Activated CD8-positive, alpha-beta T cell treated with anti-CD3 and anti-CD28 coated beads, Interleukin-2, amount 10 ng/mL, durations not matched to agents 7 days and 5 days (primary cell): ENCODE measurements at regions not wholly inside any gene's neighbourhood (a gene's known extent, or its start where the extent isn't known, plus 50 kb on each side); places are given as distances from the start of the nearest gene placed in this dataset.

ENCODE experiments used
- ATAC-seq: fragments of 150-1000 bp; cut with Tn5 transposase; one replicate; pipeline ENCODE4 v1.10.0; 2021; ENCODE audit warnings: moderate library complexity
- CTCF ChIA-PET: fragments of 350-600 bp; sonication (Branson Sonifier 250); formaldehyde crosslinking; loops from one replicate; lab custom pipeline; 2021; ENCODE audit warnings: antibody characterized with exemption; lab: Charles Lee
- POLR2A ChIA-PET: fragments of 350-600 bp; sonication (Branson Sonifier 250); formaldehyde crosslinking; loops from one replicate; lab custom pipeline; 2021; ENCODE audit warnings: antibody characterized with exemption; lab: Charles Lee
- DNase-seq: peaks from one replicate; pipeline ENCODE4 v3.0.0-alpha.2; 2020
- H3K27ac Mint-ChIP-seq: one replicate; pipeline ENCODE4 v1.8.0; 2021; ENCODE audit warnings: mild to moderate bottlenecking, mixed read lengths
- H3K27me3 Mint-ChIP-seq: one replicate; pipeline ENCODE4 v1.8.0; 2021; ENCODE audit warnings: low read depth, mixed read lengths
- H3K36me3 Mint-ChIP-seq: one replicate; pipeline ENCODE4 v1.8.0; 2021; ENCODE audit warnings: low read depth, mixed read lengths
- H3K4me1 Mint-ChIP-seq: one replicate; pipeline ENCODE4 v1.8.0; 2021; ENCODE audit warnings: low read depth, mixed read lengths
- H3K4me3 Mint-ChIP-seq: one replicate; pipeline ENCODE4 v1.8.0; 2021; ENCODE audit warnings: mild to moderate bottlenecking, mixed read lengths
- H3K9me3 Mint-ChIP-seq: one replicate; pipeline ENCODE4 v1.8.0; 2022; ENCODE audit warnings: mixed read lengths; ENCODE audit not compliant: insufficient read depth

DNA sequence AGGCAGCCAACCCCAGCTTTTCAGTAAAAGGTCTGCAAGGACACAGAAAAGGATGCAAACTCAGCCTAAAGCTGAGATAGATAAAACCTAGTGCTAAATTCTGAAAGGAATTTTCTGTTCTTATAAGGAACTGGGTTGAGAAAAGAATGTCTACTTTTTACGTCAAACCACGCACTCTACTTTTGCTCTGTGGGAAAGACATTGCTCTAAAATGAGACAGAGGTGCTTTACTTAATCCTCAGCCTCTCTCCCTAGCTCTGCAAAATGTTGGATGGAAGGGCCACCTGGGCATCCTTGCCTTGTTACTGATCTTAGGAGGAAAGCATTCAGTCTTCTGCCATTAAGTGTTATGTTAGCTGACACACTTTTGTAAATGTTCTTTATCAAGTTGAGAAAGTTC is 72.1 kb upstream of the LINC00305 start:
- Mint-ChIP-seq H3K27ac (no peak overlapping the region), H3K4me3 (no peak overlapping the region), H3K4me1 (no peaks in the 10 kb centered on the region), H3K9me3 (no peaks in the 10 kb centered on the region), H3K36me3 (no peaks in the 10 kb centered on the region), H3K27me3 (no peaks in the 10 kb centered on the region)
- ATAC-seq: no peak
- ChIA-PET CTCF (no interaction called here), POLR2A (no interaction called here)
- no peak for DNase-seq

- Mint-ChIP-seq H3K36me3 (no peaks in the 10 kb centered on the region), H3K9me3 (no peaks in the 10 kb centered on the region), H3K27ac (no peak overlapping the region), H3K27me3 (no peaks in the 10 kb centered on the region), H3K4me3 (no peak overlapping the region), H3K4me1 (no peaks in the 10 kb centered on the region)
- DNase-seq: no peak
- CTCF ChIA-PET: no interaction called here
- no peak for ATAC-seq
- POLR2A ChIA-PET: no interaction called here
Observed at GRCh38 chr18:64219517-64219916, 70.6 kb upstream of the LINC00305 start.

DNA sequence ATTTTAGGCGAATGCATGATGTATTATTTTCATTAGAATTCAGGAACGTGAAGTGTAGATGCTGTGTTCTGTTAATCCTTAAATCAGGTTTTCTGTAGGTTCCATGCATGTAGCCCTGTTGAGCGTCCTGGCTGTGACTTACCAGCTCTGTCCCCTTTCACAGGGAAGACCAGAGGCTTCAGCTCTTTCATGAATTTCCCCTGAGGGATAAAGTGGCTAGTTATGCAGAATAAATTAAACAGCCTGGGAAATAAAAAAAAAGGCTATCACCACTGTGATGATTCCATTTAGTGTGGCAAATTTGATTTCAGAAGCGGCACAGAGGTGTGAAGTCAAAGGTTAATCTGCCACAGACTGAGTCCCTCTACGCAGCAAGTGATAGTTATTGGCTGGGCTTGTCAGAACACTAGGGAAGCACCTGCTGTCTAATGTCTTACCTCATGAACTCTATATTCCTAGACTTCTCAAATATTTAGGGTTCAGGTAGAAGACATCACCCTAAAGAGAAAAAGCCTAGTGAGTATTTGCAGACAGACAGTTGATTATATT is 61.6 kb upstream of the LINC00305 start:
- POLR2A ChIA-PET: no interaction called here
- CTCF ChIA-PET: no interaction called here
- H3K4me3 Mint-ChIP-seq: no peak overlapping the region

DNA sequence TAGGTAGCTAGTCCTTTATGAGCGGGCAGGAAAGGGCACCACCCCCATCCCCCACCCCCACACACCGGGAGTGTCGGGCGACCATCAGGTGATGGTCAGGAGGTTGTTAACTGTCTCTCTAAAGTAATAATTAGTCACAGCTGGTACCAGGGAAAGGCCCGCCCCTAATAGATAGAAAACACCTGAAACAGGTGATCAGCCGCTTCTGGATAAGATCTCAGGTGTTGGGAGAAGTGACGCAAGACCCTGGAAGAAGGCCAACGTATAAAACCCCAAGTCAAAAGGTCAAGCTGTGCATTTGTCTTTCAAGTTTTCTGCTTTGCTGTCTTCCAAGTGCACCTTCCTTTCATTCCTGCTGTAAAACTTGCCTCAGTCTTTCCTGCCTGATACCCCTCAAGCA is 59.6 kb upstream of the LINC00305 start:
- Mint-ChIP-seq H3K27me3 (no peaks in the 10 kb centered on the region), H3K4me3 (no peak overlapping the region), H3K36me3 (no peaks in the 10 kb centered on the region), H3K9me3 (no peaks in the 10 kb centered on the region), H3K4me1 (peaks cover 5% of the 10 kb centered on the region), H3K27ac (no peak overlapping the region)
- DNase-seq (no peak), ATAC-seq (no peak)
- ChIA-PET CTCF (no interaction called here), POLR2A (no interaction called here)

More for the DNA sequence above, 61.6 kb upstream of the LINC00305 start:
- Mint-ChIP-seq H3K27me3 (no peaks in the 10 kb centered on the region), H3K27ac (no peak overlapping the region), H3K4me1 (peaks cover 5% of the 10 kb centered on the region), H3K9me3 (no peaks in the 10 kb centered on the region), H3K36me3 (no peaks in the 10 kb centered on the region)
- no peak for DNase-seq
- no peak for ATAC-seq

- H3K9me3 Mint-ChIP-seq: no peaks in the 10 kb centered on the region
- peak overlapping the region; percentile 6 for H3K4me3 Mint-ChIP-seq
- ATAC-seq: no peak
- peaks cover 5% of the 10 kb centered on the region for H3K4me1 Mint-ChIP-seq
- no peak for DNase-seq
- no peaks in the 10 kb centered on the region for H3K27me3 Mint-ChIP-seq
- ChIA-PET CTCF (no interaction called here), POLR2A (no interaction called here)
- H3K36me3 Mint-ChIP-seq: no peaks in the 10 kb centered on the region
- no peak overlapping the region for H3K27ac Mint-ChIP-seq
Observed at GRCh38 chr18:64207820-64208219, 58.9 kb upstream of the LINC00305 start.

DNA sequence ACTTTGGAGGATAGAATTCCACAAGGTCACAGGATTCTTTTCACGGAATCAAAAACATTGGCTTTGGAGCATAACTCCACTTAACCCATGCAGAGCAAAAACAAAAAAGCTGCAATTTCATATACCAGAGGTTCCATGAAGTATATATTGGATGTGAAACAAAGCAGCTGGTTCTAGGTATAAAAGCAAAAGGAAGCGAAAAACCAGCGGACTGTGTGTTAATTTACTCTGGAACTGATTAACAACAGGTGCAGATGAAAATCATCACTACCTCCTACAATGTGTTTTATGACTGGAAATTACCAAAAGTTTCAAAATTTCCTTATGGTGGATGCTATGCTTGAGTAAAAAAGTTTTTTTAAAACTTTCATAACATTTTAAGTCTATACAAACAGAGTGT is 54.4 kb upstream of the LINC00305 start:
- ChIA-PET CTCF (no interaction called here), POLR2A (no interaction called here)
- H3K4me1 Mint-ChIP-seq: peaks cover 5% of the 10 kb centered on the region
- no peaks in the 10 kb centered on the region for H3K36me3 Mint-ChIP-seq
- DNase-seq: no peak
- H3K9me3 Mint-ChIP-seq: no peaks in the 10 kb centered on the region
- no peak for ATAC-seq
- no peak overlapping the region for H3K27ac Mint-ChIP-seq
- H3K4me3 Mint-ChIP-seq: no peak overlapping the region
- H3K27me3 Mint-ChIP-seq: no peaks in the 10 kb centered on the region

DNA sequence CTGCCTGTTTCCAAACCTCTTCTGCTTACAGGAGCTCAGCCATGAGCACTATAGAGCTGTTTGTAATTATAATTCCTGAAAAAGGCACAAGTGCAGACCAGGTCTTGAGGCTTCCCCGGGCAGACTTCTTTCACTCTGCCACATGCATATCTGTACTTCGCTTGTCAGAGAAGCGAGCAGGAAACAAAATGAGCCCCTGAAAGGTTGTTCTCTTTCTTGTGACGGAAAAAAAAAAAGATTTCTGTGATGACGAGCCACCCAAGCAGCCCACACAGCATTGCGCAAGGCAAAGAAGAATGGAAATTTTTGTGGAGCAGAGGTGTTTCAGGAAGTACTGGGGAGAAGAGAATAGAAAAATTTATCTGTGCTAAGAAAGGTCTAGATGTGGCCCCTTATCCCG is 54.0 kb upstream of the LINC00305 start:
- CTCF ChIA-PET: no interaction called here
- H3K4me3 Mint-ChIP-seq: no peak overlapping the region
- H3K36me3 Mint-ChIP-seq: no peaks in the 10 kb centered on the region
- H3K4me1 Mint-ChIP-seq: peaks cover 3% of the 10 kb centered on the region
- H3K9me3 Mint-ChIP-seq: no peaks in the 10 kb centered on the region
- ATAC-seq: no peak
- DNase-seq: no peak
- POLR2A ChIA-PET: interaction anchor here (0.6 kb wide), 1 partner anchor 179 kb away, joined by 3 read pairs; no protein-coding TSS in a partner anchor
- no peaks in the 10 kb centered on the region for H3K27me3 Mint-ChIP-seq
- no peak overlapping the region for H3K27ac Mint-ChIP-seq

GRCh38 chr18:64202210-64202836 is 53.4 kb upstream of the LINC00305 start:
- H3K27me3 Mint-ChIP-seq: no peaks in the 10 kb centered on the region
- no peak overlapping the region for H3K27ac Mint-ChIP-seq
- ChIA-PET CTCF (no interaction called here), POLR2A (interaction anchor here (0.6 kb wide), 1 partner anchor 180 kb away, joined by 3 read pairs; no protein-coding TSS in a partner anchor)
- H3K9me3 Mint-ChIP-seq: no peaks in the 10 kb centered on the region
- ATAC-seq (no peak), DNase-seq (no peak)
- H3K4me3 Mint-ChIP-seq: no peak overlapping the region
- no peaks in the 10 kb centered on the region for H3K4me1 Mint-ChIP-seq
- H3K36me3 Mint-ChIP-seq: no peaks in the 10 kb centered on the region

DNA sequence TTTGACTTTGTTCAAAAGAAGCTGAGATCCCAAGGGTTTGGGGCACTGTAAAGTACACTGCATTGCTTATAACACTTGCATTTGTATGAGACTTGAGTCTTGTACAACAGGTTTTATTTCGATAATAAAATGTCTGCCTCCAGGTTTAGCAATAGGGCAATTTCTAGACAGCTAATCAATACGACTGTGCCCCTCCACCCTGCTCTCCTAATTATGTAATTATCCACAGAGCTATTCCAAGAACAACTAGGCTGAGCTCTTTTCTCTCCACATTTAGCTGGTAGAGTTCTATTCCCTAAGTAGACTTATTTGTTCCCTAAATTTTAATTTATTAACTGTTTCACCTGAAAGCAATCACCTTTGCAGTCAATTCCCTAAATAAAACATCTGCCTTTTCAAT is 52.9 kb upstream of the LINC00305 start:
- POLR2A ChIA-PET: no interaction called here
- DNase-seq: no peak
- ATAC-seq: no peak
- no peak overlapping the region for H3K27ac Mint-ChIP-seq
- no peaks in the 10 kb centered on the region for H3K9me3 Mint-ChIP-seq
- CTCF ChIA-PET: no interaction called here
- no peaks in the 10 kb centered on the region for H3K27me3 Mint-ChIP-seq
- H3K36me3 Mint-ChIP-seq: no peaks in the 10 kb centered on the region
- no peaks in the 10 kb centered on the region for H3K4me1 Mint-ChIP-seq
- no peak overlapping the region for H3K4me3 Mint-ChIP-seq

DNA sequence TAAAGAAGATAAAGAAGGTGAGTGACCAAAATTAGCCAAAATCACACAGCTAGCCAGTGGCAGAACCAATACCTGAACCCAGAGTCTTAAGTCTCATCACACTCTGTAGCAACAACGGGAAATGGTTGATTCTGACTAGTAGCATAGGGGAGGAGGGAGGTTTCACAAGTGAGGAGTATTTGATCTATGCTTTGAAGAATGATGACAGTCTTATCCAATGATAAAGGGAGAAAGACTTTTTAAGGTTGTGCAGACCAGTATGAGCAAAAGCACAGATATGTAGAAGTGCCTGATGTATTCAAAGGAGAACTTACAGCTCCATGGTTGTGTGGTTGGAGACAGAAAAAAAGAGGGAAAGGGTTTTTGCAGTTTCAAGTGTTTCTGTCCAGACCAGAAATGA is 50.7 kb upstream of the LINC00305 start:
- Mint-ChIP-seq H3K27me3 (no peaks in the 10 kb centered on the region), H3K4me1 (no peaks in the 10 kb centered on the region), H3K27ac (no peak overlapping the region), H3K36me3 (no peaks in the 10 kb centered on the region), H3K9me3 (no peaks in the 10 kb centered on the region), H3K4me3 (no peak overlapping the region)
- DNase-seq (no peak), ATAC-seq (no peak)
- ChIA-PET CTCF (no interaction called here), POLR2A (no interaction called here)
